ENCODE measurements at regions not wholly inside any gene's neighbourhood (a gene's known extent, or its start where the extent isn't known, plus 50 kb on each side); places are given as distances from the start of the nearest gene placed in this dataset.

DNA sequence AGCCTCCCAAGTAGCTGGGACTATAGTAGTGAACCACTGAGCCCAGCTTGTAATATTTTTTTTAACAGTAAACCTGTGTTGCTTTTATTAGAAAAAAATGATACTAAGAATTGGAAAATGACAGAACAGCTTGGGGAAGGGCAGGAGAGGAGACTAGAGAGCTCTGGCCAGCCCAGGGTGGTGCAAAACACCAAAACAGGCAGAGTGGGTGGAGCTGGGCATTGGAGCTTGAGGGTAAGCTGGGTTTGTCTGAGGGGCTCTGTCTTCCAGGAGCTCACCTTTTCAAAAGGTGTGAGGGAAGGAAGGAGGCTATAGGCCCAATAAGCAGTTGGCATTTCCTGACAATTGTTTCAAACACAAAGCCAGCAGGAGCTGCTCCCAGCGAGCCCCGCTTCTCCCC, 75.2 kb upstream of the DUSP5 start:
- TF ChIP-seq CTCF (IDR thresholded peaks at IDR 0.05): no peak
- TF ChIP-seq RXRA (IDR thresholded peaks at IDR 0.05; ENCODE audit: borderline replicate concordance, low read depth): no peak
- TF ChIP-seq, protein P1, sequence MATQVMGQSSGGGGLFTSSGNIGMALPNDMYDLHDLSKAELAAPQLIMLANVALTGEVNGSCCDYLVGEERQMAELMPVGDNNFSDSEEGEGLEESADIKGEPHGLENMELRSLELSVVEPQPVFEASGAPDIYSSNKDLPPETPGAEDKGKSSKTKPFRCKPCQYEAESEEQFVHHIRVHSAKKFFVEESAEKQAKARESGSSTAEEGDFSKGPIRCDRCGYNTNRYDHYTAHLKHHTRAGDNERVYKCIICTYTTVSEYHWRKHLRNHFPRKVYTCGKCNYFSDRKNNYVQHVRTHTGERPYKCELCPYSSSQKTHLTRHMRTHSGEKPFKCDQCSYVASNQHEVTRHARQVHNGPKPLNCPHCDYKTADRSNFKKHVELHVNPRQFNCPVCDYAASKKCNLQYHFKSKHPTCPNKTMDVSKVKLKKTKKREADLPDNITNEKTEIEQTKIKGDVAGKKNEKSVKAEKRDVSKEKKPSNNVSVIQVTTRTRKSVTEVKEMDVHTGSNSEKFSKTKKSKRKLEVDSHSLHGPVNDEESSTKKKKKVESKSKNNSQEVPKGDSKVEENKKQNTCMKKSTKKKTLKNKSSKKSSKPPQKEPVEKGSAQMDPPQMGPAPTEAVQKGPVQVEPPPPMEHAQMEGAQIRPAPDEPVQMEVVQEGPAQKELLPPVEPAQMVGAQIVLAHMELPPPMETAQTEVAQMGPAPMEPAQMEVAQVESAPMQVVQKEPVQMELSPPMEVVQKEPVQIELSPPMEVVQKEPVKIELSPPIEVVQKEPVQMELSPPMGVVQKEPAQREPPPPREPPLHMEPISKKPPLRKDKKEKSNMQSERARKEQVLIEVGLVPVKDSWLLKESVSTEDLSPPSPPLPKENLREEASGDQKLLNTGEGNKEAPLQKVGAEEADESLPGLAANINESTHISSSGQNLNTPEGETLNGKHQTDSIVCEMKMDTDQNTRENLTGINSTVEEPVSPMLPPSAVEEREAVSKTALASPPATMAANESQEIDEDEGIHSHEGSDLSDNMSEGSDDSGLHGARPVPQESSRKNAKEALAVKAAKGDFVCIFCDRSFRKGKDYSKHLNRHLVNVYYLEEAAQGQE (IDR thresholded peaks at IDR 0.05; ENCODE audit: low read depth, low read length): no peak
- no peak for TF ChIP-seq FOSL2 (IDR thresholded peaks at IDR 0.05; ENCODE audit: borderline replicate concordance, low read depth)
- no peak for TF ChIP-seq CHD2 (IDR thresholded peaks at IDR 0.05; ENCODE audit: low read length, partially characterized antibody)
- no peak for TF ChIP-seq PBX3 (IDR thresholded peaks at IDR 0.05)
- TF ChIP-seq GABPA (IDR thresholded peaks at IDR 0.05; ENCODE audit: low read depth): no peak
- no peak for TF ChIP-seq EP300 (IDR thresholded peaks at IDR 0.05; ENCODE audit: borderline replicate concordance in 1 of 2, low read depth in 1 of 2, low read length in 1 of 2)
- TF ChIP-seq JUND (IDR thresholded peaks at IDR 0.05): no peak
- no peak for TF ChIP-seq NFIC (IDR thresholded peaks at IDR 0.05; ENCODE audit: borderline replicate concordance)
- TF ChIP-seq RFX5 (IDR thresholded peaks at IDR 0.05; ENCODE audit: low read length): no peak
- no peak for TF ChIP-seq NRF1 (IDR thresholded peaks at IDR 0.05; ENCODE audit: low read depth, low read length)
